ENCODE measurements at regions not wholly inside any gene's neighbourhood (a gene's known extent, or its start where the extent isn't known, plus 50 kb on each side); places are given as distances from the start of the nearest gene placed in this dataset.

DNA sequence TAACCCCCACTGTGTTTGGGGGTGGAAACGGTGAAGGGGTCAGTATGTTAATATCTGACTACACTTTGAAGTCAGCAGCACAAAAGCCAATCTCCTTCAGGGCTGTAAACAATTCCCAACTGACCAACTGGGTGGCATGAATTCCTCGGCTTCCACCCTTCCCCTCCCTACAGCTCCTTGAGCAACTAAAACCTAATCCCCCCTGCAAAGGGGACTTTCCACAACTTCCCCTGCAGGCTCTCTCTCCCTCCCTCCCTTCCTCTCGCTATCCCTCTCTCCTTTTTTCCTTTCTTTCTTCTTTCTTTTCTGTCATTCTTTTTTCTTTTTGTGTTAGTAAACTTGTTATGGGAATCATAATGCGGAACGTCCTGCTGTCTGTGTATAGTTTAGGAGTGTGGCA, 65.1 kb upstream of the PTCH1 start:
- TF ChIP-seq, protein P1, sequence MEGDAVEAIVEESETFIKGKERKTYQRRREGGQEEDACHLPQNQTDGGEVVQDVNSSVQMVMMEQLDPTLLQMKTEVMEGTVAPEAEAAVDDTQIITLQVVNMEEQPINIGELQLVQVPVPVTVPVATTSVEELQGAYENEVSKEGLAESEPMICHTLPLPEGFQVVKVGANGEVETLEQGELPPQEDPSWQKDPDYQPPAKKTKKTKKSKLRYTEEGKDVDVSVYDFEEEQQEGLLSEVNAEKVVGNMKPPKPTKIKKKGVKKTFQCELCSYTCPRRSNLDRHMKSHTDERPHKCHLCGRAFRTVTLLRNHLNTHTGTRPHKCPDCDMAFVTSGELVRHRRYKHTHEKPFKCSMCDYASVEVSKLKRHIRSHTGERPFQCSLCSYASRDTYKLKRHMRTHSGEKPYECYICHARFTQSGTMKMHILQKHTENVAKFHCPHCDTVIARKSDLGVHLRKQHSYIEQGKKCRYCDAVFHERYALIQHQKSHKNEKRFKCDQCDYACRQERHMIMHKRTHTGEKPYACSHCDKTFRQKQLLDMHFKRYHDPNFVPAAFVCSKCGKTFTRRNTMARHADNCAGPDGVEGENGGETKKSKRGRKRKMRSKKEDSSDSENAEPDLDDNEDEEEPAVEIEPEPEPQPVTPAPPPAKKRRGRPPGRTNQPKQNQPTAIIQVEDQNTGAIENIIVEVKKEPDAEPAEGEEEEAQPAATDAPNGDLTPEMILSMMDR (IDR thresholded peaks at IDR 0.05), result no peak
- no peak for TF ChIP-seq POLR2A (IDR thresholded peaks at IDR 0.05)
